SK-N-SH treated with all-trans-retinoic acid at 6 μM for 48 hours (cell line): ENCODE measurements at regions not wholly inside any gene's neighbourhood (a gene's known extent, or its start where the extent isn't known, plus 50 kb on each side); places are given as distances from the start of the nearest gene placed in this dataset.

Experiments
- ATAC-seq: fragments of 200-7000 bp; cut with Tn5 transposase; 3 replicates; pipeline ENCODE4 v1.9.1; 2020; ENCODE audit warnings: mild to moderate bottlenecking, moderate library complexity
- ARNTL ChIP-seq: fragments of 450-650 bp; formaldehyde crosslinking; IDR thresholded peaks from 2 replicates; pipeline ENCODE4 v1.5.0; 2020; ENCODE audit warnings: low read depth, mild to moderate bottlenecking, moderate library complexity, borderline replicate concordance
- BACH2 ChIP-seq: fragments of 250-450 bp; sonication (Bioruptor Pico); IDR thresholded peaks from 2 replicates; pipeline ENCODE4 v1.9.0; 2021; ENCODE audit warnings: mild to moderate bottlenecking, borderline replicate concordance
- CSDC2 ChIP-seq: fragments of 250-450 bp; sonication (Bioruptor Pico); IDR thresholded peaks from 2 replicates; pipeline ENCODE4 v1.5.0; 2020; ENCODE audit warnings: mild to moderate bottlenecking, moderate library complexity
- ESRRG ChIP-seq: fragments of 250-450 bp; sonication (Bioruptor Pico); IDR thresholded peaks from 2 replicates; pipeline ENCODE4 v1.6.1; 2021; ENCODE audit warnings: mild to moderate bottlenecking
- GLIS3 ChIP-seq: fragments of 250-450 bp; sonication (Bioruptor Pico); IDR thresholded peaks from 2 replicates; pipeline ENCODE4 v1.5.0; 2020; ENCODE audit warnings: mild to moderate bottlenecking, moderate library complexity
- ISL1 ChIP-seq: fragments of 250-450 bp; sonication (Bioruptor Pico); IDR thresholded peaks from 2 replicates; pipeline ENCODE4 v2.1.2; 2022; ENCODE audit warnings: mild to moderate bottlenecking, moderate library complexity
- POU6F1 ChIP-seq: fragments of 250-450 bp; sonication (Bioruptor Pico); IDR thresholded peaks from 2 replicates; pipeline ENCODE4 v1.8.0; 2021; ENCODE audit warnings: low read depth, mild to moderate bottlenecking, moderate library complexity, borderline replicate concordance
- PPARA ChIP-seq: fragments of 250-450 bp; sonication (Bioruptor Pico); IDR thresholded peaks from 2 replicates; pipeline ENCODE4 v1.5.0; 2020; ENCODE audit warnings: mild to moderate bottlenecking, borderline replicate concordance
- RARB ChIP-seq: fragments of 250-450 bp; sonication (Bioruptor Pico); IDR thresholded peaks from 2 replicates; pipeline ENCODE4 v1.8.0; 2021; ENCODE audit warnings: mild to moderate bottlenecking, moderate library complexity
- SNAI2 ChIP-seq: fragments of 250-450 bp; sonication (Bioruptor Pico); IDR thresholded peaks from 2 replicates; pipeline ENCODE4 v1.5.0; 2020; ENCODE audit warnings: mild to moderate bottlenecking, moderate library complexity
- TCF4 ChIP-seq: fragments of 250-450 bp; sonication (Bioruptor Pico); IDR thresholded peaks from 2 replicates; pipeline ENCODE4 v1.8.0; 2021; ENCODE audit warnings: mild to moderate bottlenecking, moderate library complexity, borderline replicate concordance
- TOX ChIP-seq: fragments of 250-450 bp; sonication (Bioruptor Pico); IDR thresholded peaks from 2 replicates; pipeline ENCODE4 v1.8.0; 2021; ENCODE audit warnings: mild to moderate bottlenecking, moderate library complexity, borderline replicate concordance
- TSHZ2 ChIP-seq: fragments of 250-450 bp; sonication (Bioruptor Pico); IDR thresholded peaks from 2 replicates; pipeline ENCODE4 v1.5.0; 2020; ENCODE audit warnings: mild to moderate bottlenecking, moderate library complexity
- ZC3H10 ChIP-seq: fragments of 250-450 bp; sonication (Bioruptor Pico); IDR thresholded peaks from 2 replicates; pipeline ENCODE4 v1.5.1; 2021; ENCODE audit warnings: mild to moderate bottlenecking, moderate library complexity
- ZFP3 ChIP-seq: fragments of 250-450 bp; sonication (Bioruptor Pico); IDR thresholded peaks from 2 replicates; pipeline ENCODE4 v1.5.0; 2020; ENCODE audit warnings: mild to moderate bottlenecking, moderate library complexity
- ZFP30 ChIP-seq: fragments of 450-650 bp; formaldehyde crosslinking; IDR thresholded peaks from 2 replicates; pipeline ENCODE4 v1.5.0; 2022; ENCODE audit warnings: mild to moderate bottlenecking, moderate library complexity
- ZNF565 ChIP-seq: fragments of 450-650 bp; formaldehyde crosslinking; conservative IDR thresholded peaks from 2 replicates; pipeline ENCODE4 v1.5.0; 2020; ENCODE audit warnings: low read depth, mild to moderate bottlenecking, moderate library complexity
- ZNF70 ChIP-seq: fragments of 450-650 bp; formaldehyde crosslinking; IDR thresholded peaks from 2 replicates; pipeline ENCODE4 v1.5.0; 2020; ENCODE audit warnings: mild to moderate bottlenecking, moderate library complexity
- ZNF8 ChIP-seq: fragments of 450-650 bp; formaldehyde crosslinking; IDR thresholded peaks from 2 replicates; pipeline ENCODE4 v1.5.0; 2020; ENCODE audit warnings: mild to moderate bottlenecking, moderate library complexity
- TF ChIP-seq, protein P1 (sequence below): fragments of 250-450 bp; sonication (Bioruptor Pico); IDR thresholded peaks from 2 replicates; pipeline ENCODE4 v1.5.1; 2020; ENCODE audit warnings: low read depth, mild to moderate bottlenecking, moderate library complexity
- TF ChIP-seq, protein P2 (sequence below): fragments of 250-450 bp; sonication (Bioruptor Pico); IDR thresholded peaks from 2 replicates; pipeline ENCODE4 v1.5.1; 2021; ENCODE audit warnings: mild to moderate bottlenecking, moderate library complexity

- no peak for ATAC-seq
- no peak for TF ChIP-seq ZFP30
- TF ChIP-seq TCF4 = no peak
- TF ChIP-seq, protein P1, sequence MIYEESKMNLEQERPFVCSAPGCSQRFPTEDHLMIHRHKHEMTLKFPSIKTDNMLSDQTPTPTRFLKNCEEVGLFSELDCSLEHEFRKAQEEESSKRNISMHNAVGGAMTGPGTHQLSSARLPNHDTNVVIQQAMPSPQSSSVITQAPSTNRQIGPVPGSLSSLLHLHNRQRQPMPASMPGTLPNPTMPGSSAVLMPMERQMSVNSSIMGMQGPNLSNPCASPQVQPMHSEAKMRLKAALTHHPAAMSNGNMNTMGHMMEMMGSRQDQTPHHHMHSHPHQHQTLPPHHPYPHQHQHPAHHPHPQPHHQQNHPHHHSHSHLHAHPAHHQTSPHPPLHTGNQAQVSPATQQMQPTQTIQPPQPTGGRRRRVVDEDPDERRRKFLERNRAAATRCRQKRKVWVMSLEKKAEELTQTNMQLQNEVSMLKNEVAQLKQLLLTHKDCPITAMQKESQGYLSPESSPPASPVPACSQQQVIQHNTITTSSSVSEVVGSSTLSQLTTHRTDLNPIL (CRISPR knock-in tag) = no peak
- no peak for TF ChIP-seq ISL1 (CRISPR knock-in tag)
- no peak for TF ChIP-seq ARNTL (CRISPR knock-in tag)
- TF ChIP-seq BACH2 (CRISPR knock-in tag) = no peak
- TF ChIP-seq ZNF70 = no peak
- TF ChIP-seq GLIS3 = no peak
- no peak for TF ChIP-seq TOX (CRISPR knock-in tag)
- no peak for TF ChIP-seq SNAI2 (CRISPR knock-in tag)
Measured at GRCh38 chr6:3906846-3907151, 57.6 kb downstream of the FAM50B start.

- no peak for TF ChIP-seq ESRRG (CRISPR knock-in tag)
- TF ChIP-seq, protein P2, sequence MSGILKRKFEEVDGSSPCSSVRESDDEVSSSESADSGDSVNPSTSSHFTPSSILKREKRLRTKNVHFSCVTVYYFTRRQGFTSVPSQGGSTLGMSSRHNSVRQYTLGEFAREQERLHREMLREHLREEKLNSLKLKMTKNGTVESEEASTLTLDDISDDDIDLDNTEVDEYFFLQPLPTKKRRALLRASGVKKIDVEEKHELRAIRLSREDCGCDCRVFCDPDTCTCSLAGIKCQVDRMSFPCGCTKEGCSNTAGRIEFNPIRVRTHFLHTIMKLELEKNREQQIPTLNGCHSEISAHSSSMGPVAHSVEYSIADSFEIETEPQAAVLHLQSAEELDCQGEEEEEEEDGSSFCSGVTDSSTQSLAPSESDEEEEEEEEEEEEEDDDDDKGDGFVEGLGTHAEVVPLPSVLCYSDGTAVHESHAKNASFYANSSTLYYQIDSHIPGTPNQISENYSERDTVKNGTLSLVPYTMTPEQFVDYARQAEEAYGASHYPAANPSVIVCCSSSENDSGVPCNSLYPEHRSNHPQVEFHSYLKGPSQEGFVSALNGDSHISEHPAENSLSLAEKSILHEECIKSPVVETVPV (CRISPR knock-in tag) = no peak
- no peak for TF ChIP-seq SNAI2 (CRISPR knock-in tag)
- no peak for TF ChIP-seq ZFP30
- TF ChIP-seq ZC3H10 = no peak
- TF ChIP-seq ZNF565 (CRISPR knock-in tag) = no peak
- TF ChIP-seq TCF4 = no peak
- TF ChIP-seq PPARA = no peak
- no peak for TF ChIP-seq CSDC2
- no peak for TF ChIP-seq ISL1 (CRISPR knock-in tag)
- TF ChIP-seq TSHZ2 (CRISPR knock-in tag) = no peak
- no peak for TF ChIP-seq BACH2 (CRISPR knock-in tag)
- no peak for TF ChIP-seq ZFP3 (CRISPR knock-in tag)
- no peak for TF ChIP-seq RARB (CRISPR knock-in tag)
- TF ChIP-seq POU6F1 (CRISPR knock-in tag) = no peak
- TF ChIP-seq GLIS3 = no peak
- TF ChIP-seq, all 23 proteins: peak for 0
- ATAC-seq = no peak
Measured at GRCh38 chr6:3908223-3908622, 59.0 kb downstream of the FAM50B start.

DNA sequence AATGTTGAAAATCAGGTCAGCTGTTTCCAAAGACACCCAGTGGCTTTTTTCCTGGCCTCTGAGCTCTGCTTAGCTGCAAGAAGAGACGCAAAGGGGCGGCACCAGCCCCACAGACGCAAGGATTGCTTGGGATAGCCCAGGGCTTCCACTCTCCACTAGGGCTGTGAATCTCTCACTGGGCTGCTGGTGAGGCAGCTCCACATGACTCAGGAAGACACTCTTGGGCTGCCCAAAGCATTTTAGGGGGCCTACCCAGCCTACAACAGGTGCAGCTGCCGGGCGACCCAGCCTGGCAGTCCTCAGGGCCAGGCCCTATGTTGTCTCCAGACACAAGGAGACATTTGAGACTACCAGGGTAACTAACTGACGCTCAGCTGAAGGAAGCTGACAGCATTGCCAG is 59.8 kb downstream of the FAM50B start:
- ATAC-seq = no peak

More for the DNA sequence above, 59.8 kb downstream of the FAM50B start:
- TF ChIP-seq, protein P2 (CRISPR knock-in tag) = no peak
- no peak for TF ChIP-seq ZC3H10
- TF ChIP-seq SNAI2 (CRISPR knock-in tag) = no peak
- TF ChIP-seq ESRRG (CRISPR knock-in tag) = no peak
- no peak for TF ChIP-seq ZNF8 (CRISPR knock-in tag)
- no peak for TF ChIP-seq ZNF565 (CRISPR knock-in tag)
- TF ChIP-seq ZNF70 = no peak
- no peak for TF ChIP-seq ZFP30
- TF ChIP-seq POU6F1 (CRISPR knock-in tag) = no peak
- TF ChIP-seq CSDC2 = no peak
- no peak for TF ChIP-seq TCF4
- no peak for TF ChIP-seq ISL1 (CRISPR knock-in tag)
- TF ChIP-seq BACH2 (CRISPR knock-in tag) = no peak
- no peak for TF ChIP-seq PPARA
